GM23338 (cell line): ENCODE measurements at regions not wholly inside any gene's neighbourhood (a gene's known extent, or its start where the extent isn't known, plus 50 kb on each side); places are given as distances from the start of the nearest gene placed in this dataset.

Source experiments
- ATAC-seq: fragments of 200-7000 bp; cut with Tn5 transposase; 3 replicates; pipeline ENCODE4 v1.9.1; 2020
- DNase-seq: peaks from one replicate; pipeline ENCODE4 v3.0.0-alpha.2; 2015; ENCODE audit warnings: low spot score
- H2AFZ ChIP-seq: fragments of 200-600 bp; sonication (generic); 2 replicates; pipeline ENCODE4 v1.8.0; 2016; ENCODE audit warnings: antibody characterized with exemption, mild to moderate bottlenecking, moderate library complexity
- H3F3A ChIP-seq: fragments of 200-600 bp; sonication (generic); replicated peaks from 2 replicates; pipeline ENCODE4 v1.8.0; 2017; ENCODE audit warnings: antibody characterized with exemption, mixed run types, low read depth
- H3K27ac ChIP-seq: fragments of 200-600 bp; sonication (generic); 2 replicates; pipeline ENCODE4 v1.6.1; 2016; ENCODE audit warnings: low read depth
- H3K27me3 ChIP-seq: fragments of 200-600 bp; sonication (generic); 2 replicates; pipeline ENCODE4 v1.8.0; 2016; ENCODE audit warnings: mild to moderate bottlenecking, mixed run types, moderate library complexity; ENCODE audit not compliant: insufficient read depth
- H3K36me3 ChIP-seq: fragments of 200-600 bp; sonication (generic); 2 replicates; pipeline ENCODE4 v1.8.0; 2016; ENCODE audit warnings: mild to moderate bottlenecking; ENCODE audit not compliant: insufficient read depth
- H3K4me1 ChIP-seq: fragments of 200-600 bp; sonication (generic); 2 replicates; pipeline ENCODE4 v1.8.0; 2016; ENCODE audit warnings: mild to moderate bottlenecking, moderate library complexity; ENCODE audit not compliant: insufficient read depth
- H3K4me2 ChIP-seq: fragments of 200-600 bp; sonication (generic); 2 replicates; pipeline ENCODE4 v1.7.1; 2017; ENCODE audit warnings: mixed run types
- H3K4me3 ChIP-seq: fragments of 200-600 bp; sonication (generic); 2 replicates; pipeline ENCODE4 v1.6.1; 2016; ENCODE audit warnings: mixed run types
- H3K79me2 ChIP-seq: fragments of 200-600 bp; sonication (generic); replicated peaks from 2 replicates; pipeline ENCODE4 v1.8.0; 2017; ENCODE audit warnings: mild to moderate bottlenecking; ENCODE audit not compliant: insufficient read depth
- H3K9me2 ChIP-seq: fragments of 200-600 bp; sonication (generic); 2 replicates; pipeline ENCODE4 v1.8.0; 2017; ENCODE audit not compliant: insufficient read depth
- H4K20me1 ChIP-seq: fragments of 200-600 bp; sonication (generic); replicated peaks from 2 replicates; pipeline ENCODE4 v1.8.0; 2017; ENCODE audit warnings: mild to moderate bottlenecking; ENCODE audit not compliant: insufficient read depth
- H3K27ac Mint-ChIP-seq: 2 replicates; pipeline ENCODE4 v1.8.0; 2020; ENCODE audit warnings: inconsistent platforms, mild to moderate bottlenecking, moderate library complexity, mixed read lengths
- H3K27me3 Mint-ChIP-seq: 3 replicates; pipeline ENCODE4 v1.8.0; 2022; ENCODE audit warnings: low read depth, mild to moderate bottlenecking, moderate library complexity, mixed read lengths, inconsistent platforms; ENCODE audit not compliant: insufficient read depth, poor library complexity
- H3K36me3 Mint-ChIP-seq: 3 replicates; pipeline ENCODE4 v1.8.0; 2021; ENCODE audit warnings: low read depth, mild to moderate bottlenecking, inconsistent platforms, moderate library complexity, mixed read lengths
- H3K4me1 Mint-ChIP-seq: 3 replicates; pipeline ENCODE4 v1.8.0; 2020; ENCODE audit warnings: mild to moderate bottlenecking, inconsistent platforms, mixed read lengths
- H3K4me3 Mint-ChIP-seq: 3 replicates; pipeline ENCODE4 v1.8.0; 2021; ENCODE audit warnings: moderate library complexity, mild to moderate bottlenecking, inconsistent platforms, mixed read lengths
- H3K9me3 Mint-ChIP-seq: 3 replicates; pipeline ENCODE4 v1.8.0; 2020; ENCODE audit warnings: moderate library complexity, mild to moderate bottlenecking, inconsistent platforms, mixed read lengths
- CREB1 ChIP-seq: fragments of 250-450 bp; sonication (Bioruptor Pico); IDR thresholded peaks from 2 replicates; pipeline ENCODE4 v1.5.0; 2020; ENCODE audit warnings: low read depth, mild to moderate bottlenecking, moderate library complexity
- ETS1 ChIP-seq: IDR thresholded peaks from 2 replicates; pipeline ENCODE4 v1.6.1; 2016; ENCODE audit warnings: antibody characterized with exemption
- EZH2 ChIP-seq: fragments of 200-600 bp; sonication (generic); IDR thresholded peaks from one replicate; pipeline ENCODE4 v1.8.0; 2017; ENCODE audit warnings: antibody characterized with exemption, mild to moderate bottlenecking, low read depth; ENCODE audit not compliant: unreplicated experiment
- EZH2phosphoT487 ChIP-seq: fragments of 200-600 bp; sonication (generic); IDR thresholded peaks from one replicate; pipeline ENCODE4 v1.8.1; 2018; ENCODE audit warnings: antibody characterized with exemption; ENCODE audit not compliant: unreplicated experiment
- JUNB ChIP-seq: IDR thresholded peaks from one replicate; pipeline ENCODE4 v1.6.1; 2016; ENCODE audit warnings: antibody characterized with exemption; ENCODE audit not compliant: unreplicated experiment
- NANOG ChIP-seq: IDR thresholded peaks from 2 replicates; pipeline ENCODE4 v1.6.1; 2016; ENCODE audit warnings: antibody characterized with exemption, borderline replicate concordance
- STAT1 ChIP-seq: IDR thresholded peaks from one replicate; pipeline ENCODE4 v1.6.1; 2016; ENCODE audit warnings: antibody characterized with exemption; ENCODE audit not compliant: unreplicated experiment
- ZNF114 ChIP-seq: fragments of 250-450 bp; sonication (Bioruptor Pico); IDR thresholded peaks from 2 replicates; pipeline ENCODE4 v1.5.0; 2020; ENCODE audit warnings: mild to moderate bottlenecking, moderate library complexity
- ZNF331 ChIP-seq: fragments of 250-450 bp; sonication (Bioruptor Pico); IDR thresholded peaks from 2 replicates; pipeline ENCODE4 v1.5.0; 2020; ENCODE audit warnings: low read depth, mild to moderate bottlenecking, moderate library complexity
- TF ChIP-seq, protein P1 (sequence below): IDR thresholded peaks from one replicate; pipeline ENCODE4 v1.6.1; 2018; ENCODE audit warnings: antibody characterized with exemption; ENCODE audit not compliant: unreplicated experiment
- TF ChIP-seq, protein P2 (sequence below), 2 experiments: fragments of 200-600 bp in 1 of 2; sonication (generic) in 1 of 2; conservative IDR thresholded peaks; 2 replicates each; pipeline versions ENCODE4 v1.5.1 to v1.6.1; 2016 to 2017; ENCODE audit warnings: antibody characterized with exemption in 2 of 2, low read depth in 2 of 2, mild to moderate bottlenecking in 2 of 2, moderate library complexity in 1 of 2

- TF ChIP-seq, protein P1, sequence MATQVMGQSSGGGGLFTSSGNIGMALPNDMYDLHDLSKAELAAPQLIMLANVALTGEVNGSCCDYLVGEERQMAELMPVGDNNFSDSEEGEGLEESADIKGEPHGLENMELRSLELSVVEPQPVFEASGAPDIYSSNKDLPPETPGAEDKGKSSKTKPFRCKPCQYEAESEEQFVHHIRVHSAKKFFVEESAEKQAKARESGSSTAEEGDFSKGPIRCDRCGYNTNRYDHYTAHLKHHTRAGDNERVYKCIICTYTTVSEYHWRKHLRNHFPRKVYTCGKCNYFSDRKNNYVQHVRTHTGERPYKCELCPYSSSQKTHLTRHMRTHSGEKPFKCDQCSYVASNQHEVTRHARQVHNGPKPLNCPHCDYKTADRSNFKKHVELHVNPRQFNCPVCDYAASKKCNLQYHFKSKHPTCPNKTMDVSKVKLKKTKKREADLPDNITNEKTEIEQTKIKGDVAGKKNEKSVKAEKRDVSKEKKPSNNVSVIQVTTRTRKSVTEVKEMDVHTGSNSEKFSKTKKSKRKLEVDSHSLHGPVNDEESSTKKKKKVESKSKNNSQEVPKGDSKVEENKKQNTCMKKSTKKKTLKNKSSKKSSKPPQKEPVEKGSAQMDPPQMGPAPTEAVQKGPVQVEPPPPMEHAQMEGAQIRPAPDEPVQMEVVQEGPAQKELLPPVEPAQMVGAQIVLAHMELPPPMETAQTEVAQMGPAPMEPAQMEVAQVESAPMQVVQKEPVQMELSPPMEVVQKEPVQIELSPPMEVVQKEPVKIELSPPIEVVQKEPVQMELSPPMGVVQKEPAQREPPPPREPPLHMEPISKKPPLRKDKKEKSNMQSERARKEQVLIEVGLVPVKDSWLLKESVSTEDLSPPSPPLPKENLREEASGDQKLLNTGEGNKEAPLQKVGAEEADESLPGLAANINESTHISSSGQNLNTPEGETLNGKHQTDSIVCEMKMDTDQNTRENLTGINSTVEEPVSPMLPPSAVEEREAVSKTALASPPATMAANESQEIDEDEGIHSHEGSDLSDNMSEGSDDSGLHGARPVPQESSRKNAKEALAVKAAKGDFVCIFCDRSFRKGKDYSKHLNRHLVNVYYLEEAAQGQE = no peak
- TF ChIP-seq, protein P2, sequence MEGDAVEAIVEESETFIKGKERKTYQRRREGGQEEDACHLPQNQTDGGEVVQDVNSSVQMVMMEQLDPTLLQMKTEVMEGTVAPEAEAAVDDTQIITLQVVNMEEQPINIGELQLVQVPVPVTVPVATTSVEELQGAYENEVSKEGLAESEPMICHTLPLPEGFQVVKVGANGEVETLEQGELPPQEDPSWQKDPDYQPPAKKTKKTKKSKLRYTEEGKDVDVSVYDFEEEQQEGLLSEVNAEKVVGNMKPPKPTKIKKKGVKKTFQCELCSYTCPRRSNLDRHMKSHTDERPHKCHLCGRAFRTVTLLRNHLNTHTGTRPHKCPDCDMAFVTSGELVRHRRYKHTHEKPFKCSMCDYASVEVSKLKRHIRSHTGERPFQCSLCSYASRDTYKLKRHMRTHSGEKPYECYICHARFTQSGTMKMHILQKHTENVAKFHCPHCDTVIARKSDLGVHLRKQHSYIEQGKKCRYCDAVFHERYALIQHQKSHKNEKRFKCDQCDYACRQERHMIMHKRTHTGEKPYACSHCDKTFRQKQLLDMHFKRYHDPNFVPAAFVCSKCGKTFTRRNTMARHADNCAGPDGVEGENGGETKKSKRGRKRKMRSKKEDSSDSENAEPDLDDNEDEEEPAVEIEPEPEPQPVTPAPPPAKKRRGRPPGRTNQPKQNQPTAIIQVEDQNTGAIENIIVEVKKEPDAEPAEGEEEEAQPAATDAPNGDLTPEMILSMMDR (conservative IDR thresholded peaks at IDR 0.05; ENCODE audit: low read depth in 2 of 2) = no peak
These were observed 278.0 kb downstream of the HLX start (continued) for GRCh38 chr1:221157026-221157761.

DNA sequence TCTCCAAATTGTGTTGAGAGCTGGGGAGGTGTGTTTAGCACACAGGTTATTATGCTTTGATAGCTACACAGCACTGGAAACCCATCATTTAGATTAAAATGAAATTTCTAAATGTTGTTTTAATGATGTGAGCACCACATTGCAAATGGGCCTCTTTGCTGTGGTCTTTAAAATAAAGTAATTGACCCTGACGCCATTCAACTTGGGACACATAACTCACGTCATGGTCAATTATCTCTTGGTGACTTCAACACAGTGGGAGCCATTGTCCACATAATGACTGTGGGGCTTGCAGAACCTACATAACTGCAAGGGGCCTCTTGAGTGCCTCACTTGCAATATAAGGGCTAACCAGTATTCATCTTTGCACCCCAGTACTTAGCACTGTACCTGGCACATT, 280.4 kb downstream of the HLX start:
- no peak for ATAC-seq
- Histone ChIP-seq H3K4me3 (no peak overlapping the region), H3K27ac (no peak overlapping the region), H3K27me3 (no peaks in the 10 kb centered on the region), H2AFZ (no peak overlapping the region), H3K36me3 (no peaks in the 10 kb centered on the region), H4K20me1 (no peaks in the 10 kb centered on the region), H3K4me2 (no peak overlapping the region), H3K9me2 (no peaks in the 10 kb centered on the region; the same call in 1 of the 2 replicates), H3K4me1 (peaks cover 18% of the 10 kb centered on the region), H3F3A (no peaks in the 10 kb centered on the region), H3K79me2 (no peaks in the 10 kb centered on the region)
- Mint-ChIP-seq H3K36me3 (no peaks in the 10 kb centered on the region; the same call in 2 of the 3 replicates), H3K9me3 (no peaks in the 10 kb centered on the region), H3K27me3 (no peaks in the 10 kb centered on the region), H3K27ac (no peak overlapping the region), H3K4me1 (peaks cover 24% of the 10 kb centered on the region), H3K4me3 (no peak overlapping the region)
- no peak for DNase-seq
- TF ChIP-seq EZH2 = no peak
- no peak for TF ChIP-seq ZNF114 (CRISPR knock-in tag)
- no peak for TF ChIP-seq CREB1 (CRISPR knock-in tag)
- TF ChIP-seq NANOG = no peak
- TF ChIP-seq ETS1 = no peak
- TF ChIP-seq, protein P1 = no peak
- no peak for TF ChIP-seq JUNB
- TF ChIP-seq, protein P2 (conservative IDR thresholded peaks at IDR 0.05; ENCODE audit: low read depth in 2 of 2) = no peak
- no peak for TF ChIP-seq EZH2phosphoT487
- no peak for TF ChIP-seq STAT1
- TF ChIP-seq ZNF331 (CRISPR knock-in tag) = no peak
